Kidney glomerular epithelial cell (primary cell): ENCODE measurements at regions not wholly inside any gene's neighbourhood (a gene's known extent, or its start where the extent isn't known, plus 50 kb on each side); places are given as distances from the start of the nearest gene placed in this dataset.

Experiments used
- DNase-seq: peaks from one replicate; lab custom pipeline; 2025; lab: John Stamatoyannopoulos, UW

DNA sequence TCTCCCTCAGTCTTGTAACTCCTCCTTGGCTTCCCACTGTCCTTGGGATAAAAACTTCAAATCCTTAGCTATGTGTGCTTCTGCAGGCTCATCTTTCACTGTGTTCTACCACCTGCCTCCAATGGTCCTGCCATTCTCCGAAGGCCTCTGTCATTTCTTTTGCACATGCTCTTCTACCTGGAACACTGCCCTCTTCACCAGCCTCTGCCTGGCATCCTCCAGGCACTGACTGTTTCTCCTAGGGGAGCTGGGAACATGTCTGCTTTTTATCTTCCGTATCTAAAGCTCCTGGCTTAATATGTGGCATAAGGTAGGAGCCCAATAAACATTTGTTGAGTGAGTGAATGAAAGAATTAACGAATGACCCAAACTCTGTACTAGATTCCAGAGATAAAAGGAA, 603.3 kb upstream of the TMEM132C start:
- DNase-seq: no peak

DNA sequence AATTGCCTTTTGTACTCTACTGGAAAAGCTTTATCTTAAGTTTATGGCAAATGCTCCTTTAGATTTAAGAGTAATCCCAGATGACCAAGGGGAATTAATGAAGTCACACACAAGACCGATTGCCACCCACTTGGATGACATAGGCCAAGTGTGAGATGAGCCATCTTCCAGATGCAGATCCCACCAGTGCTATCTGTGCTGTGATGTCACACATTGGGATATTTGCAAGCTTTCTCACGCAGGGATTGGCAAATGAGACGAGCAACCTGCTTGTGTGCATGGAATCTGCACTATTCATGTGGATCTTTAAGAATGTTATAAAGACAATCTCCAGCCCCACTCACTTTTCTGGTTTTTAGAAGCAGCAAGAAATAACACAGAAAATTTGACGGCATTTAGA, 602.1 kb upstream of the TMEM132C start:
- DNase-seq: no peak

DNA sequence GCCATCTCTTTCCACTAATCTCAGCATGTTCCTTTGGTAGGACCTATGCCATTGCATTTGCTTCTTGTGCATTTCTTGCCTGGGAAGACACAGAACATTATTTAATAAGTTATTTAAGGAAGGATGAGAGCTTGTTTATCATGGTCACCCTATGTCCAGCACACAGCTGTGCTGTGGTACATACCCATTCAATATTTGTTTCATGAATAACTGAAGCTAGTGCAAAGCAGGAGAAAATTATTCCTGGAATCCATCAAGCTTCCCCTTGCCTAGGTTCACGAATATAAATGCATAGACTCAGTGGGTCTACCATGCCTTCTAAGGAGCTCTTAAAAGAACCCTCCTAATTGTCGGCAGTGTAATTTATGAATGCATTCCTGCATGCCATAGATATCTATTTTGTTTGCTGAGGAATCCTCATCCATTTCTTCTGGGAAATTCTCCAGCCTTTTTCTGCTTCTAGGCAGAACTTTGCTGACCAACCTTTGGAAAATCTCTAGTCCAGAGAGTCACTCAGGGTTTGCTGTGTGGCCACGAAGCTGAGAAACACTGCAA, 599.8 kb upstream of the TMEM132C start:
- DNase-seq: no peak

DNA sequence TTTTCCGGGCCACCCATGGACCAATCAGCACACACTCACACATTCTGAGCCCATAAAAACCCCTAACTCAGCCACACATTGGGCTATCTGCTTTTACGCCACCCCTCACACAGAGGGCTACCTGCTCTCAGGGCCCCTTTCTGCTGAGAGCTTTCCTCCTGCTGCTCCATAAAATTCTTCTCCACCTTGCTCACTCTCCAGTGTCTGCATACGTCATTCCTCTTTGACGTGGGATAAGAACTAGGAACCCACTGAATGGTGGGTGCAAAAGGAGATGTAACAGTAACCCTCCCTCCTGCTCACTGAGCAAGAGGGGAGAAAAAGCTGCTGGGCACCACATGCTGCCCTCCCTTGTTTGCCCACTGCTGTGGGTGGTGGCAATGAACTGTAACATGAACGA, 596.7 kb upstream of the TMEM132C start:
- DNase-seq: no peak

DNA sequence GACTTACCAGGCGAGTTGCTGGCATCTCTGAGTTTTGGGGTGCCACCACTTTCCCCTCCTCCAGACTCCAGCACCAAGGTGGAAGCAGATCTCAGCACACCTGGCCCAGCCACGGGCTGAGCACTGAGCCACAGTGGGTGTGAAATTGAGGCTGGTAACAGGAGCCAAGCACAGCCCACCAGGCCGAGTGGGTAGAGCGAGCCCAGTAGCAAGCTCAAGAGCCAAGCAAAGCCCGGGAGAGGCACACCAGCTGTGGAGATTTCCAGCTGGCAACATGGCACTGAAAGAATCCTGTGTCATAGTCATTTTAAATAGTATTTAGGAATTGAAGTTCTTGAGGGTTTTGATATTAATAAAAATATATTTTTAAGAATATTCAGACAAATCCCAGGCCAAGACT, 596.2 kb upstream of the TMEM132C start:
- no peak for DNase-seq

DNA sequence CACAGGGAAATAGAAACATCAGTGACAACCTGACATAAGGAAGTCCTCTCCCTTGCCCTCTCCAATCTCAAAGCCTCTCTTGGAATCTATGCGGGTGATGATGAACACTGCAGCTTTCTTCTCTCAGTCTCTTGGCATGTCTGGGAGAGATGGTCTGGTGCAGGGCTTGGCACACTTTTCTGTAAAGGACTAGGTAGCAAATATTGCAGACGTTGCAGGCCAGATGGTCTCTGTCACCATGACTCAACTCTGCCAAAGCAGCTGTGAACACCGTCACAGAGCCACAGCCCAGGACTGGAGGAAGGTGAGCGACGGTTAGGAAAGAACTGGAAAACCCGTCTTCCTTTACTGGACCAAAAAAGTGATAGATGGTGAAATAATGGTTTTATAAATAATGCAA, 591.0 kb upstream of the TMEM132C start:
- DNase-seq: no peak

DNA sequence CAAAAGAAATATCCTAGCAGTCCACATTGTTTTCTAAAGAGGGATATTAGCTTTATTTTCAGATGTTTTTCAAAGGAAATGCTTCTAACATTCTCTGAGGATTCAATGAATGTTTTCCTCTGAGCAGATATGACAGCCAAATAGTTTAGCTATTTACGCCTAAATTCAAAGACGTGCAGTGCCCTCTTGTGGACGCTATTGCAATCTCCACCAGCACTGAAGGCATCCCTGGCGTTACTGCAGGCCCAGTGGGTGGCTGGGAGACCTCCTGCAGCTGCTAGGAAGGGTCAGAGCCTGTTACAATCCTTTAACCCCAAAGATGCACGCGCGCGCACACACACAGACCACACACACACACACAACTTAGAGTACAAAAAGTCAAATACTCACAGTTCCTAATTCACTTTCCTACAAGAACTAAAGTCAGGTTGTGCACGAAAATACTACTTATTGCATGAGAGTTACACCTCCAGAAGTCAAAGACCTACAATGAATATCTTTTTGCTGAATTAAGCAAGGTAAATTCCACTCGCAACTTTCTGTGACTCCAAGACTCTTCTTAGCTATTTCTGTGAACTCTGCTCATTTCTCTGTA, 589.3 kb upstream of the TMEM132C start:
- DNase-seq: peak; percentile 45

DNA sequence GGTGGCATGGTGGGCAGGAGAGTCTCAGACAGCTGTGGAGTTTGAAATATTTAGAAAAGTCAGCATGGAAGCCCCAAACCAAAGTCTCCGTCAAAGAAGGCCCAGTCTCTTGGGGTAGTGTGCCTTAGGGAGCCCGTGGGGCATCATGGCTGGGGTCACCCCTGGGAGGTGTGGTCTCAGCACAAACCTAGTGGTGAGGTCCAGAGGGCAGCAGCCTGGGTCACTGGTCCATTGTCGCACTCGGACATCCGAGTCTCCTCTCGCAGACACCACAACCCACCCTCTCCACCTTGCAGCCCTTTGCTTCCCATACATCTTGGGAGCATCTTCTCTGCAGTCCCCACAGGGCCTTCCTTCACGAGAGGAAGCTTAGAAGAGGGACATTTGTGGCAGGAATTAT, 588.0 kb upstream of the TMEM132C start:
- DNase-seq: no peak

DNA sequence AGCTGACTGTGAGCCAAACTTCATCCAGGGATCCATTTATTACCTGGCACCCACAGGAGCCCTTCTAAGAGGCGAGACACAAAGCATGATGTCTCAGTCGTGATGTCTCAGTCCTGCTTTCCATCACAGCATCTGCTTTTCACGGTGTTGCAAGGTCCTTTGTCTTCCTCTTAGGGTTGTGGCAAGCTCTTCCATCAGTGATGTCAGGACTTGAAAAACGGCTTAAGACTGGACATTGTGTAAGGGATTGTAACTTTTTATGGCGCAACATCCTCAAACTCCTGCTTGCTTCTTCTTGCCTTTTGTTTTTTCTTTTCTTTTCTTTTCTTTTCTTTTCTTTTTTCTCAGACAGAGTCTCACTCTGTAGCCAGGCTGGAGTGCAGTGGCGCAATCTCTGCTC, 586.5 kb upstream of the TMEM132C start:
- DNase-seq: no peak

DNA sequence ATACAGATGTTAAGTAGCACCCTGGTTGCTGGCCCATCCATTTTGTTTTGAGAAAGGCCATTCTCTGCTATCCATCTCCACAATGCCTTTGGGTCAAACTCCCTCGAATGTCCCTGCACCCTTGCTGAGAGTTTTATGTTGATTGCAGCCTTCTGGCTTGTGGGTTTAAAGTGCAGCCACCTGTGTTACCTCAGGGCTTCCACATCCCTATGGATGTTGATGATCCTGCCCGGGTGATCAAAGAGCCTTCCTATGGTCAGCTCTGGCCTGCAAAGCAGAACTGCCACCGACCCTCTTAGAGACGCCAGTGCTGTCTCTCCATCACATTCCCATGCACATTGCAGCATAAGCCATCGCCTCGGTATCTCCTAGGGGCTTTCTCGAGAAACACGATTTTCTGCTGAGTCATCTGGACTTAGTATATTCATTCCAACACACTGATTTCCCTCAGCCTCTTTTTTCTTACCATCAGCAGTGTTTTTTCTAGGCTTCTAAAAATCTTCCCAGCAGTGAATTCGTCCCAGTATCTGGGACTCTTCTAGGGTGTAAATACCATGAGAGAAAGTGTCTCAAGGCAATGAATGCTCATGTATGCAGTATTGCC, 585.7 kb upstream of the TMEM132C start:
- DNase-seq: no peak

DNA sequence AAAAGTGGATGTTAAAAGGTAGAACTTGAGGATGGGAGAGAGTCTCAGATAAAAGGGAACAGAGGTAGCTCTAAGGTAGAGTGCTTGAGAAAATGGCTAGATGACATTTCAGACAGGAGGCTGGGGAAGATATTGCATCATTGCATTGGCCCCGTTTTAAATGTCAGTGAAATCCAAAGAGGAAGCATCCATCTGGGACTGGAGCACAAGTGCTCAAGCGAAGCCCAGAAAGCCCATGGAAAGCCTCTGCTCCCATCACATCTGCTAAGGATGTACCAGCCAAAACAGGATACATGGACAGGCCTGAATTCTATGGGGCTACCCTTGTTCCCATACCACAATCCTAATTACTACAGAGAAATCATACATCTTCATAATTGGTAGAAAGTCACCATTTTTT, 581.5 kb upstream of the TMEM132C start:
- DNase-seq: no peak

DNA sequence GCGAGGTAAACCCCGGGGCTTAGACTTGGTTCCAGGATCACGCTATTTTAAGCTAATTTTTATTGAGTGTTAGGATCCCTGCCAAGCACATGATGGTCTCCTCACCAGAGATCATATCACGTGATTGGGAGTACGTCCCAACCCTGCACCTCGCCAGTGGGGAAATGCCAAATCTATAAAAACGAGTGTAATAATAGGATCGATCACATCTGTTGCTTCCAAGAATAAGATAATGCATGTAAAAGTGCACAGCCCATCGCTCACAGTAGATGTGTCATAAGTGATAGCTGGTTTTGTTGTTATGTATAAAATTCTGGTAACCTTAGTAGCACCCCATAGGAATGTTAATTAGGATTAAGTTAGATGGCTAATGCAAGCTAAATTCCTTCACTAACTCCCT, 581.0 kb upstream of the TMEM132C start:
- no peak for DNase-seq

DNA sequence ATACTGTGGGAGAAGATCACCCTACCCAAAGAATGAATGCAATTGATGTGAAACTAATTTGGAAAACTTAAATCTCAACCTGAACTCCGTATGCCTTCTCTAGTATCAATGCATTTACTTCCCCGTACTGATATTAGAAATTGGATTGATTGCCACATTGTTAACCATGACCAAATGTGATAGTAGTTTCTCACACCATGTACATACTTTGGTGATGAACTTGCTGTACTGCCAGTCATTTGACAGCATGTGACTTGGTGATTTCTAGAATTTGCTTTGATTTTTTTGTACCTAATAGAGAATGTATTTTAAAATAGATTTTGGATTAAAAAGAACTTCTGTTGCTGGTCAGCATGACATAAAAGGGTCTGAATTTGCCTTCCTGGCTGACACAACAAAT, 579.8 kb upstream of the TMEM132C start:
- DNase-seq: no peak

DNA sequence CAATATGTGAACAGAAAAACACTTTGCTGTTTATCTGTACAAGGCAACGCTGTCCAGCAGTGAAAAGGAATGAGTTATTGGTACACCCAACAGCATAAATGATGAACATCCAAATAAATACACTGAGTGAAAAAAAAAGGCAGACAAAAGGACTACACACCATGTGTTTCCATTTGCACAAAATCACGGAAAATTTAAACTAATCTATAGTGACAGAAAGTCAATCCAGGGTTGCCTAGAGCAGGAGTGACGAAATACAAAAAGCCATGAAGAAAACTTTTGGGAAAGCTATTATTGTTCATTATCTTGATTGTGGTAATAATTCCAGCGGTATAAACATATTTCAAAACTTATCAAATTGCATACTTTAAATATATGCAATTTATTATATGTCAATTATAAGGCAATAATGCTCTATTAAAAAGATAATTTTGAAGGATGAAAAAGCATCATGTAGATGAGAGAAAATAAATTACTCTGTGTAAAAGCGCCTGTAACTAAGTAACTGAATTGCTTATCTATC, 578.0 kb upstream of the TMEM132C start:
- DNase-seq: no peak

DNA sequence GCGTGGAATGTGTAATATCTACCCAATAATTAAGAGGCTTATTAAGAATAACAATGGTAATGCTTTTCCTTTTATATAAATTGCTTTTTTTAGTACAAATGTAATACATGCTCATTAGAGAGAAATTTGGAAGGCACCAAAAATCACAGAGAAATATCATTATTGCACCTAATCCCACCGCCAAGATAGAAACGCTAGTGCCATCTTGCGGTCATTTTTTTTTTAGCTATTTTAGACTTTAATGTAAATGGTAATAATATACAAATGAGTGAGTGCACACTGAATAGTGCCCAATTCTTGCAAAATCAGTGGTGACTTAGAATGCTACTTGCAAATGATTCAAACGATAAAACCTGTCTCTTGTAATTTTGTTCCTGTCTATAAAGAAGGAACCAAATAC, 576.8 kb upstream of the TMEM132C start:
- DNase-seq: no peak

DNA sequence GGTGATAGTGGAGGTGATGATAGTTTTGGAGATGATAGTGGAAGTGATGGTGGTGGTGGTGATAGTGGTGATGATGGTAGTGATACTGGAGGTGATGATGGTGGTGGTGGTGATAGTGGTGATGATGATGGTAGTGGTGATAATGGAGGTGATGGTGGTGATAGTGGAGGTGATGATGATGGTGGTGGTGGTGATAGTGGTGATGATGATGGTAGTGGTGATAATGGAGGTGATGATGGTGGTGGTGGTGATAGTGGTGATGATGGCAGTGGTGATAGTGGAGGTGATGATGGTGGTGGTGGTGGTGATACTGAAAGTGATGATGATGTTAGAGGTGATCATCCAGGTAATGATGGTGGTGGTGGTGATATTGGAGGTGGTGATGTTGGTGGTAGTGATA, 570.0 kb upstream of the TMEM132C start:
- no peak for DNase-seq

DNA sequence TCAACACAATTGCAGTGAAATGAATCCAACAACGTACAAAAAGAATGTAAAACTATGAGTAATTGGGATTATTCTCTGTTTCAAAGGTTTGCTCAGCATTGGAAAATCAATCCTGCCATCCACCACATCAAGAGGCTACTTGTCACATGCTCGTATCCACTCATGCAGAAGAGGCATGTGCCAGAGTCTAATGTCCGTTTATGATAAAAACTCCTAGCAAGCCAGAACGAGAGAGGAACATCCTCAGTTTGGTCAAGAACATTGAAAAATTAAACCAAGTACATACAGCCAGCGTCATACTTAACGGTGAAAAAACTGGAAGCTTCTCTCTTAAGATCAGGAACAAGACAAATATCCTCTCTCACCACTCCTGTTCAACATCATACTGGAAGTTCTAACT, 563.9 kb upstream of the TMEM132C start:
- DNase-seq: no peak

DNA sequence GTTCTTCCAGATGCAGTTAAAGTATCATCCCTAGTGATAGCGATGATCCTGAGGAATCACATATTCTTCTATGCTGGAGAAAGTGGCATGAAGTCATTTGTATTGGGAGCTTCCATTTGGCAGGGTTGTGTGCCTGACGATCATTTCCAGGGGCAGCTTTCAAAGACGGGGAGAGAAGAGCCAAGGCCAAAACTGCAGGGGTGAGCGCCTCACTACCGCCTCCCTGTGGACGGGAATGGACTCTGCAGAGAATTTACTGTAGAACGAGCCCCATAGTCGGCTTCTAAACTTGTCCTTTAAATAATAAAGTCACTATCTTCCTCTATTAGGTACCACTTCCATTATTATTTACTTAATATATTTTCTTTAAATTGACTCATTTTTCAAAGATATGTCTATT, 555.9 kb upstream of the TMEM132C start:
- DNase-seq: no peak

DNA sequence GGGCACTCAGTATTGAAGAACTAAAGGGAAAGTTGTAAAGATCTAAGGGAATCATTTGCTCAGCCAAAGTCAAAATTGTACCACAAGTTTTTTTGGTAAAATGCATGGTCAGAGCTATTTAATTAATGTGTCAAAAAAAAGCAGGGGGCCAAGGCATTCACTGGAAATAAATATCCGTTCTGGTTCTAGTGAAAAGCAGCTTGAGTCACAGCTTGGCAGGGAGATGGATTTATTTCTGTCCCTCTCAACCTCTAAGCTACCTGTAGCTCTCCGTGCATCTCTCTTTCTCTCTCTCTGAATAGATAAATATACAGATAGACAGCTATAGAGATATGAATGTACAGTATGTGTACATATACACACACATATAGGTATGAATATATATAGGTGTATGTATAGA, 554.4 kb upstream of the TMEM132C start:
- no peak for DNase-seq

DNA sequence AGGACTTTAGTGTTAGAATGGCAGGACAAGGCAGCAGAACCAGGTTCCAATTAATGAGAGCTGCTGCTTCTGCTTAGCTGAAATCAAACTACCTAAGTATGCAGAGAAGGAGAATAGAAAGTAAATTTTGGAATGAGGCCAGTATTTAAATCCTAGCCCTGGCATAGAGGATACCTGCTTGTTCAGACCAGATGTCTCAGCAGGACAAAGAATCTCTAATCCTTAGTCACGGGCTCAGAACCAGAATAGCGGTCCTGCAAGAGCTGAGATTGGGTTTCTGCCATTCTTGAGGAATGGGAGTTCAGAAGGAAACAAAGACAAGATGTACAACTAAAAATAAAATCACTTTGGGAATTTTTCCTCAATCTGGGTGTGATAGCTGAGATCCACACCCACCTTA, 550.8 kb upstream of the TMEM132C start:
- no peak for DNase-seq

DNA sequence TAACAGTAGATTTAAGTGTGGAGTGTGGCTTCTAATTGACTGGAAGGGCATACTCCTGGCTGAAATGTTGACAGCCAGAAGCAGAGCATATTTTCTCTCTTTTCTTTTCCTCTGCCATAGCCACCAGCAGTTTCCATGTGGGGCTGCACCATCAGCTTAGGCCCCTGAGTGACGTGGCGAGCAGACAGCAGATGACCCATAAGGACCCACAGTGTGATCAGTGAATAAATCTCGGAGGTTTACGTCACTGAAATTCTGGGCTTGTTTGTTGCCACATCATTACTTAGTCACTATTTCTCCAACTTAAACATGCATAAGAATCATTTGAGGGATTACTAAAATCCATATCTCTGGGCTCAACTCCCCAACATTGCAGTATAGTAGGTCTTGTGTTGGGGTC, 549.7 kb upstream of the TMEM132C start:
- no peak for DNase-seq

DNA sequence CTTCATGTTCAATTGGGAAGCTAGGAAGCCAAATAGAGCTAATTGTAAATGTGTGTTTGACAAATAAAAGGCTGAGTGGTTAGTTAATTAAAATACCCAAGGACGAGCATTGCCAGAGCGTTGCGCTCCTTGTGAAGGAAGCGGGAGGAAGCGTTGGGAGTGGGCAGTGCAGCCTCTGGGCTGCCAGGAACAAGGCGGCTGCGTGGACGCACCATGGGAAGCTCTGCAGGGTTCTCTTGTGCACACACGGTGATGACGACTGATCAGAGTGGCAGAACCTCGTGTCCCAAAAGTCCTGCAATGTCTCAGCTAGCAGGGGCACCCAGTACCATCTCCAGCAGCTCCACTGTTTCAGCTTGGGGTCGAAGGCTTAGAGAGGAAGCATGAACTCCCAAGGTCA, 546.6 kb upstream of the TMEM132C start:
- no peak for DNase-seq

DNA sequence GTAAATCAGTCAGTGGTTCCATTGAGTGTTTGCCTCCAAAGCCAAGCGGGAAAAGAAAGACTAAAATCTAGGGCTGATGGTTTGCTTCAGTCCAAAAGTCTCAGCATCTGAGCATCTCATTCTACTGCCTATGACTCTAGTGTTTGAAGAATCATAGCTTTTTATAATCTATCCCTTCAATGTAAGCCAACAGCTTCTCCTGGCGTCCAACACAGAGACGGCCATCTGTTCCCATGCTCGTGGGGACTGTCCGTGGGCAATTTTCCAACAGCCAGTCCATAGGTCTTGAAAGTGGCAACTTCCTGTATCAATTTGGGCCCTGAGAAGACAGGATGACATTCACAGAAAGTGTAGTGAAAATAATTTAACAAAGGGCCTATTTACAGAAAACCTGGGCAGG, 544.4 kb upstream of the TMEM132C start:
- DNase-seq: no peak

DNA sequence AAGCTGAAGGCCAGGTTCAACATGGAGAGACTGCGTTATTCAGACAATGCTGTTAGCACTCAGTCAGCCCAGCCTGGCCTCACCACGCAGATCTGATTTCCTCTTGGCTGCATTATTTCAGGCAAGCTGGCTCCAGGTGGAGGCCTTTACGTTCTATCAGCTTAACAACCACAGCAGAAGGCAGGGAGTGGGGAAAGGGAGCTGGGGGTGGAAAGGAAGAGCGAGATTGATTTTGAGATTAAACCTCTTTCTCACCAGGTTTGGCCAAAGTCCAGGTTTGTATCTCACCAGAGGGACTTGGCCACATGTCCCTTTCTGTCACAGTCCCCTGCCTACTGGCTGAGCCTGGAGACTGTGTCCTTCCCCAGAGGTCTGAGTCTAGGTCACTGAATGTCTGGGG, 543.7 kb upstream of the TMEM132C start:
- DNase-seq: no peak
